GM21717 (cell line): ENCODE measurements at regions not wholly inside any gene's neighbourhood (a gene's known extent, or its start where the extent isn't known, plus 50 kb on each side); places are given as distances from the start of the nearest gene placed in this dataset.
"Not testable (repeated sequence)": the region's sequence is repeated elsewhere in the genome, so short reads cannot be mapped to it uniquely, and the experiment has no call there.

Experiments used
- ATAC-seq: cut with Tn5 transposase; IDR thresholded peaks from one replicate; pipeline ENCODE4 v1.9.1; 2021; ENCODE audit warnings: mild to moderate bottlenecking, moderate library complexity; ENCODE audit not compliant: unreplicated experiment

DNA sequence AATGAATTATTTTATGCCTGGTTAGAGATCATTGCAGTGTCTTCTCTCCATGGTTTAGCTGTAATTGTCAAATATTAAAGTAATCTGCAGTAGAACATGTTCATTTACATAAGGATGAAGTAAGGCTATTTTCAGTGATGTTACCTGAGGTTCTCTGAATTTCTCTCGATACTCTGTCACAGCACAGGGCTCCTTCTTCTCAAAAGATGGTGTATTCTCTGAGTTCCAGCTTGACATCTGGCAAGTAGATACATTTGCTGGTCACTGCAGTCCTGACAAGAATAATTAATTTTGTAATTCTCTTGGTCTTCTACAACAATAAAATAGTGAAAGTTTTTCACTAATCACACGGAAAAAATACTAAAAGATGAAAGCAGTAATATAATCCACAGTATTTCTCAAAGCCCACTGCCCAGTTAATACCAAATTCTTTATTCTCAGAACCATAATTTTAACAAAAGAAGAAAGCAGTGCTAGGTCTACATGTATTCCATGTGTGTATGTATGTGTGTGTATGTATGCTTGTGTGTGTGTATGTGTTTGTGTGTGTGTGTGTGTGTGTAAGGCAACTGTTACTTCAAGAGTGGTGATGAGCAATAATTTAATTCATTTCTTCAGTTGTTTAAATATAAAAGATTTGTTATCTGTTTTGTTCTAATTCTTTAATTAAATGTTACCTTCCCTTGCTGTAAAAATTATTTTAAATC, 1165.5 kb upstream of the SLC39A10 start:
- no peak for ATAC-seq

DNA sequence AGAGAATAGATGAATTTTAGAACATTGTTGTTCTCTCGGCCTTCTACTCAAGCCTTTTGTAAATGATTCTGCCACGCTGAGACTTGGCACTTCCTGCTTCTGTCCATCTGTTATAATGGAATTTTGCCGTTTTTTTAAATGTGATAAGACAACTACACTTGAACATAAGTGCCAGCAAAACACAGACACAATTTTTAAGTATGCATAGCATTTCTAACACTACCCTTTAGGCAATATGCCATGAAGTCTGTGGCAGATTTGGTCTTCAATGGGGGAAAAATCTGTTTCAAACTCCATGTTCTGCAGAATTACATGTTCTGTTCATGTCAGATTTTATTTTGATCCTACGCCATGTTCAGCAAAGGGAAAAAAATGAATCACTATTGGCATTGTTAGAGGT, 1170.7 kb upstream of the SLC39A10 start:
- no peak for ATAC-seq

DNA sequence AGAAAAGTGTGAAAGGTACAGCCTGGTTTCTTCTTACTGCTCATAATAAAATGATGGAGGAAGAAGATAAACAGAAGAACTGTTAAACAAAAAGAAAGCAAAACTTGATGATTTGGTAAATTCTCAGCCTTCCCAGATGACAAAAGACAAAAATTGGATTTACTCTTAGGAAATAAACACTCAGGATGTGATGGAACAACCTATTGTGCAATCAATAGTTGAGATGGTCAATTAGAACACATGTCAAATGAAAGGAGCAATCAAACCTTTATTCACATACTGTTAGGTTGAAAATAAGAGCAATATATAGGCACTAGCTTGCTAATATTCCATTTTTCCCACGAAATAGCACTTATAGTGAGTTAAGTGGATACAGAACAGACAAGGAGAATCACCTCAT, 1174.0 kb upstream of the SLC39A10 start:
- ATAC-seq, result no peak

DNA sequence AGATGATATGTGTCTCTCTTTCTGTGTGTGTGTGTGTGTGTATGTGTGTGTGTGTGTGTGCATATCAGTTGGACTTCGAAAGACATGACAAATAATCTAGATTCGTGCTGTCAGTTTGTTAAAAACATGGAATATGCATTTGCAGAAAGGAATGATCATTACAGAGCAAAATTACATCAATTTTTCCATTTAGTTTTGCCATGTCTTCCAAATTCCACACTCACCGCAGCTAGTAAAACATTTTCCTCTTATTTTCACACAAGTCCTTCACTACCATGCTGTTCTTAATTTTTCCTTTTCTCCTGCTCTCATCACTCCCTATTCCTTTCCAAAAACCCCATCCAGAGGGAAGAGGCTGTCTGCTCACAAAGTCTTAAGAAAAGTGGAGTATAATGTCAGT, 1191.4 kb upstream of the SLC39A10 start:
- ATAC-seq, result no peak

DNA sequence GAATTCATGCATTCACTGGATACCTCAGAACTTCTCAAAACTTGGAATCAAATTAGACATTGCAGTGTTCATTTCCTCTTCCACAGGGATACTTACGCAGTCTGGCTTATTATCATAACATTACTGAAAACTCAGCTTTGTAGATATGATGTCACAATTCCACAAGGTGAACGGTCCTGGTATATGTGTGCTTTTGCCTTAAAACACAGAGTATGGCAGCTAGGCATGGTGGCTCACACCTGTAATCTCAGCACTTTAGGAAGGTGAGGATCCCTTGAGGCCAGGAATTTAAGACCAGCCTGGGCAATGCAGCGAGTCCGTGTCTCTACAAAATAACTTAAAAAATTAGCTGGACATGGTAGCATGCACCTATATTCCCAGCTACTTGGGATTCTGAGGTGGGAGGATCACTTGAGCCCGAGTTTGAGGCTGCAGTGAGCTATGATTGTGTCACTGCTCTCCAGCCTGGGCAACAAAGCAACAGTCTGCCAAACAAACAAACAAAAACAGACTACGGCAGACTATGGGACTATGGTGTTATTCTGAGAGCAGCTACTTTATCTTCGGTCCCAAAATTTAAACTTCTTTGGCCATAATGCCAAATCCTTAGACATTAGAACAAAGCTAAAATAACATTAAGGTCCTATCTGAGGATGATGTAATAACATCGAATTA, 1191.9 kb upstream of the SLC39A10 start:
- ATAC-seq, result no peak

DNA sequence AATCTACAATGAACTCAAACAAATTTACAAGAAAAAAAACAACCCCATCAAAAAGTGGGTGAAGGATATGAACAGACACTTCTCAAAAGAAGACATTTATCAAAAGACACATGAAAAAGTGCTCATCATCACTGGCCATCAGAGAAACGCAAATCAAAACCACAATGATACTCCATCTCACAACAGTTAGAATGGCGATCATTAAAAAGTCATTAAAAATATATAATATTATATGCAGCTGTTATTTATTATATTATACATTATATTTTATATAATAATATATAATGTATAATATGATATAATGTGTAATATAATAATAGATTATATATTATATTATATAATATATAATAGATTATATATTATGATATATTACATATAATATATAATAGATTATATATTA, 1194.1 kb upstream of the SLC39A10 start:
- not testable (repeated sequence) for ATAC-seq

DNA sequence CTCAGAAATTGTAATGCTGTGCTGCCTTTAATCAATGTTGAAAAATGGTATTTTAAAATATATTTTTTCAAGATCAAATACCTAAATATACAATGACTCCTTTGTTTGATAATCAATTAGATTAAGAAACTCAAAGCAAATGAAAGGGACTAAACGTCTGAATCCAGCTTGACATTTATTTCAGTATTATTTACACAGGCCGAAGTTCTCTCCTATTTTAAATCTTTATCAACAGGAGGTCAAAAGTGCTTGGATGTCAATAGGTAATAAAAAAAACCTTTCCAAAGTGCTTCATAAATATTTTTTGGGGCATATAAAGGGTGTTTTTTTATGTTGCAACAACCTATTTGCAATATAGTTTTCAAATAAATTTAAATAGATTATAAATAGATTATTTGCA, 1201.7 kb upstream of the SLC39A10 start:
- no peak for ATAC-seq

DNA sequence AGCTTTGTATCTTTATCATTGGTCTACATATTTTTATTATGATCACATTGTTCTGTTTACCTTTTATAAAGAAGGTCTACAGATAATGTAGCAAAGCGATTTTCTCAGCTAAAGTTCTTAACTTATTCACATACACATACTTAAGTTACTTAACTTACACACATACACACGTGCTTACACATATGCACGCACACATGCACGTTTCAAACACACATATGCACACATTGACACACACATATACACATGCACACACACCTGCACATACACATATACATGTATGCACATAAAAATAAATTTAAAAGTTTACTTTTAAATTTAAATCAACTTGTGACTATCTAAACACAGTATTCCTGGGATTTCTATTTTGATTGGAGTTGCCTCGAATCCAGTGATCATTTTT, 1204.5 kb upstream of the SLC39A10 start:
- no peak for ATAC-seq

DNA sequence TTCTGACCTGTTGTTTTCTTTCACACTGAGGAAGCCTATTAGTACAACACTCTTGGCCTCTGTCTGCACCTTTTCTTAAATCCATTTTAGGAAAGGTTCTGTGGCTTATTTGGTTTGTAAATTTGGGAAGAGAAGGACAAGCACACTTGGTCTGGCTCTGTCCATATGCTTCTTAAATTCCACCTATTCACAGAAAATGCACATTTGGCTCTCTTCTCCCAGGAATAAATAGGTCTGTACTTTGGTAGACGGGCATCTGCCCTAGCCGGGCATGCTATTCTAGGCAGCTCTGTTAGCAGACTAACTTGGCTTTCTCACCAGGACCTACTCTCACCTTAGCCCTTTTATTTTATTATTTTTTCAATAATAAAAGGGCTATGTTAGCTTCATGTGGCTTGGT, 1211.8 kb upstream of the SLC39A10 start:
- no peak for ATAC-seq

DNA sequence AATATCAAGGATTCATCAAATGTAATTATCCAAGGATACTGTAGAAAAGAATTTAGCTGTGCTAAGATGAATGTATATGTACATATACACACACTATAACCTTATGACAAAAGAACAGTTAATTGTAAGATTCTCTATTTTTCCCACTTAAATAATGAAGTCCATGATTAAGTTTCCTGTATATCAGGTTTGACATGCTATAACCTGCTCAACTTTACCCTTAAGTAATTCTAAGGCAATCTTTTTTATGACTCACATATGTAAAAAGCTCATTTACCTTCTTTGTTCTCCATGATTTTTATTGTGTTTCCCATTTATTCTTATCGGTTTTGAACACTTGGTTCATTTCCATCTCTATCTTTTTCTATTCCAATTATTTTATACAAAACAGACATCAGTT, 1213.1 kb upstream of the SLC39A10 start:
- ATAC-seq, result no peak

DNA sequence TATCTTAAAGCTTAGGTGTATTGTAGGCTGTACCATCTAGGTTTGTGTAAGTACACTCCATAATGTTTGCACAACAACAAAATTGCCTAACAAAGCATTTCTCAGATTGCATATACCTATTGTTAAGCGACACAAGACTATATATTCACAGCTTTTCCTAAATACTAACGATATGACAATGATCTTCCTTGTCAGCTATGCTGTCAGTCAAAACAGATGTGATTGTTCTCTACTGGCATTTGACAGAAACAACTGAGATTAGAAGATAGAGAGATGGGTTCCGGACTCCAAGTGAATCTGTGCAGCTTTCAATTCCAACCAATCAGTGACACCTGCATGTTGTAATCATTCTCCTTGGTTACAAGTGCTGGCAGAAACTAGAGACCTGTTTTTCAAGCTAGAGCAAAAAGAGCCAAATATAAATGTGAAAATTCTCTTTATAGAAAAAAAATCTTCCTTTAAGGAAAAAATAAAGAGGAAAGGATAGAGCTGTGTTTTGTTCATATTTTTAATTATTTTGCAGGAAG, 1232.3 kb upstream of the SLC39A10 start:
- no peak for ATAC-seq

DNA sequence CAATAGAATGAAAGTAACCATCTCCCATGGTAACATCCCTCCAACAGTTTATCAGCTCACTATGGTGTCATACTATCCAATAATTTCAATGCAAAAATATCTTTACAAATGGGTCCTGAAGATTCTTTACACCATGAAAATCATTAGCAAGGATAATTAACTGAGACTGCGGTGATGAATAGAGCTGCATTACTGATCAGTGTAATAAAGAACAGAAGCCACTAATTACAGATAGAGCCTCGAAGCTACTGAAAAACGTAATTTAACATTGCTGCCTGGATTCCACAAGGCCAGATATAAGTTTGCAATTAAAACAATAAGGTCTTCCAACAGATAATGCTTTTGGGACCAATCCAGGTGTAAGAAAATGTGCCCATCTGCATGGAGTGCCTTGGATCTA, 1245.8 kb upstream of the SLC39A10 start:
- no peak for ATAC-seq

DNA sequence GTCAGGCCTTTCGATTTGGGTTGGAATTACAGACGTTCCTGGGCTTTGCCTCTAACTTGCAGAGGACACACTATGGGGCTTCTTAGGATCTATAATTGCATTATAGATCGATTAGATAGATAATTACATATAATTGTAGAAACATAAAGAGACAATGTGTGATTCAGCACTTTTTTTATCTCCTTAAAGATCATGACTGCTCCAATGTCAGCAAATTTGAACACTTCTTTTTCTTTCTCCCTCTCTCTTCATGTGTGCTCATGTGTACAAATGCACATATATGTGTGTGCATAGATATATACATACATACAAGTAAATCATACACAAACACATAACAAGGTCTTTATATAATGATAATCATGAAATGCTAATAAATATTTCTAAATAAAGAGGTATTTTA, 1261.2 kb upstream of the SLC39A10 start:
- ATAC-seq, result no peak

DNA sequence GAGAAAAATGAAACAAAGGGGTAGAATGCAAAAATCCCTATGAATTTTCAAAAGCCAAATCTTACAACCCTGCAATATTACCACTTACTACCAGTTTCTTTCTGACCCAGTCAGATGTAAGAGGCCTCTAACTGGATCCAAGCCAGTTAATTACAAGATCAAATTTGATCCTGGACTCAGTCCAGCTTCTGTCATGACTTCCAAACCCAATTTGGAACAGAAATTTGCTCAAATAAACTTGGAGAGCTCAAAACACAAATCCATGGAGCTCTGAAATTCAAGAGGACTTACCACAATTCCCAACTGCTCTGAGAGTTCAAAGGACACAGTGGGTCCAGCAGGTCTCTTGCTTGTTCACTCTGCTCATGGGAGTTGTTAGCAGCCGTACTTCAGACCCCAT, 1271.7 kb upstream of the SLC39A10 start:
- ATAC-seq, result no peak

DNA sequence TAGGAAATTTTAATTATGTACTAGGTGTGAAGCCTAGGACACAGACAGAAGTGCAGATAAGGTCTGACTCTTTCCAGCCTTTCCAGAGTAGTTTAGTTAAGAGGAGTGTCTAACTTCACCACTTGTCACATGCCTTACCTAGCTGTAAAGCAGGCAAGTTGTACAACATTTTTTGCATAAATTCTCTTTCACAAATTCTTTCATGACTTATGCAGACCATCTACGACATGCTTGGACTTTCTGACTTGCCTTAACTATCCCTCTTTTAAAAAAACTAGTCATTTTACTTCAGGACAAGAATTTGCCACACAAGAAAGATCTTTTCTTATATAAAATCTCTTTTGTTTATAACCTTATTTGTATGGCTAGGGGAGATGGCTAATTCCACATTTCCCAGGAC, 1273.6 kb upstream of the SLC39A10 start:
- no peak for ATAC-seq

DNA sequence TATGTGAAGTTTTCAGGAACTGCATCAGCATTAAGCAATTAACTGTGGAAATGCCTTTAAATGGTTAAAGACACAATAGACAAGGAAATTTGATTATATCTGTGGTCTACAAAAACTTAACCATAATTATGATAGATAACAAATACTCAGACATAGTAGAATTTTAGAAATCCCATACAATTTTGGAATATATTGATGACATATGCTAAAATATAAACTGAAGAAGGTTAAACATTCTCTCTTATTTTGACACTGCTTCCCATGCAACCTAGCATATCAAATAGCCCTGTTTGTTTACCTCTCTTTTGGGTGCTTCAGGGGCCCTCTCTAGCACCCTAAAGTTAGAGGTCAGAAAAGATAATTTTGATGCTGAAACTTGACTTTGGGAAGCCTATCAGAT, 1274.8 kb upstream of the SLC39A10 start:
- ATAC-seq, result no peak

DNA sequence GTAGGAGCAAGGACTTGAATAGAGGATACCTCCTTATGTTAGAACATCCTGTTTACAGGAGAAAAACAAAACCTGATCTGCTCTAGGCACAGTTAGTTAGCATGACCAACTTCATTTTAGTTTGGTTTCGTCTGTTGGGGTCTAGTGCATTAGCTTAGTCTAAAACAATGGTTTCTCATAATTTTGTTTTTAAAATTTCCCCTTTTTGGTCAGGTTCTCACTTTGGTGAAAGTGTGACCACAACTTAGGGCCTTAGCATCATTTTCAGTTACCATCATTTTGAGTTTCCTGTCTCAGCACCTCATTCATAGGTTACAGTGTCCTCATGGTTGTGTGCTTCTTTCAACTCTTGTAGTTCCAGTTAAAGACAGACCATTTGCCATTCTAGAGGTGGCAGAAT, 1277.0 kb upstream of the SLC39A10 start:
- ATAC-seq, result peak; percentile 75

DNA sequence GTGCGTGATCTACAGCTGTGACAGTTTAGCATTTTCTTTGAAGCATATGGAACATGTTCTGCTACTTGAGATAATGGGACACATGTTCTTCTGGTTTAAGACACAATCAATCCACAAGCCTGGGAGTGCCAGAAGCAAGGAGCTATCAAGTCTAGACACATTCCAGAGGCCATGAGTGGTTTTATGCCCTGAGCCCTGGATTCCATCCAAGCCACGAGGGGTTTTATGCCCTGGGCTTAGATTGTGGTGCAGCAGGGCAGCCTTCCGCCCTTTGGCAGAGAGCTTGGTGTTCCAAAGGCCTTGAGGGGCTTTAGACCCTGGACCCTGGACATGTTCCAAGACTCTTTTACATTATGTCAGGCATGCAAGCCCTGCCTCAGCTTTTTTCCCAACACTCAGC, 1289.6 kb upstream of the SLC39A10 start:
- ATAC-seq, result not testable (repeated sequence)

DNA sequence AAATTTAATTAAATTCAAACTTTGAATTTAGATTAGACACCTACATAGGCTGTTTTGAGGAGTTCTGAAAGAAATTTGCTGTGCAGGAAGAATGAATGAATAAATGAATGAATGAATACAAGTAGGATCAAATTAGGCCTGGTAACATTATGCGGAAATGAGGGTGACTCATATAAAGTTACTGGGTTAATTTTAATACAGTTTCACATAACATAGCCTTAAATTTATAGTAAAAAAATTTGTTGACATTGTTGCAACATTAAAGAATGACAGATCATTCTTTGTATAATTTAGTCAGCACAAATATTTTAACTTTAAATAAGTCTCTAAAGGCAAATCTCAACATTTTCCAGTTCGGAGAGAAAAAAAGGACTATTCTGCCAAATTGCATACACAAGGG, 1293.1 kb upstream of the SLC39A10 start:
- no peak for ATAC-seq

DNA sequence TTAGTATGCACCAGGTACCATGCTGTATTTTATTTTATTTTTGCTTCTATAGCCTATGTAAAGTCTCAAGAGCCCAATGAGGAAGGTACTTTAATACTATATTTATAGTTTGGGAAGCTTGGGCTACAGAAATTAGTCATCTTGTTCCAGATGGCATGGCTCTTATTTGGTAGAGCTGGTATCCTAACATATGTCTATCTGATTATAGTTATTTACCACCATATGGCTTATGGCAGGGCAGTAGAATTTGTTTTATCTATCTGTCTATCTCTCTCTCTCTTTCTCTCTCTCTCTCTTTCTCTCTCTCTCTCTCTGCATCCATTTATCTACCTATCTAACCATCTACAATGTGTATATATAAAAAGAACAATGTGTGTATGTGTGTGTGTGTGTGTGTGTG, 1293.7 kb upstream of the SLC39A10 start:
- no peak for ATAC-seq

DNA sequence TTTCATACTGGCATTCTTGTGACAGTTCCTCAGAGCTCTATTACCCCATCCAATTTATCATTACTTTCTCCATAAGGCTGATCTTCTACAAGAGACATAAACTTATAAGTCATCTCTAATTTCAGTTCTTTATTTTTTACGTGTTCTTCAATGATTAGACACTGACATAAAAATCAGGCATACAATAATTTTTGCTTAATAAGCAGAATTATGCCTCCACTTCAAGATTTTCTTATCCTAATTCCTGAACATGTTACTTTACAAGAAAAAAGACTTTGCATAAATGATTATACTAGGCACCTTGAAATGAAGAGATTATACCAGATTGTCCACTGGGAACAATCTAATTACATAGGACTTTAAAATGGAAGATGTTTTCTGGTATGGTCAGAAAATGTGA, 1304.5 kb upstream of the SLC39A10 start:
- no peak for ATAC-seq

DNA sequence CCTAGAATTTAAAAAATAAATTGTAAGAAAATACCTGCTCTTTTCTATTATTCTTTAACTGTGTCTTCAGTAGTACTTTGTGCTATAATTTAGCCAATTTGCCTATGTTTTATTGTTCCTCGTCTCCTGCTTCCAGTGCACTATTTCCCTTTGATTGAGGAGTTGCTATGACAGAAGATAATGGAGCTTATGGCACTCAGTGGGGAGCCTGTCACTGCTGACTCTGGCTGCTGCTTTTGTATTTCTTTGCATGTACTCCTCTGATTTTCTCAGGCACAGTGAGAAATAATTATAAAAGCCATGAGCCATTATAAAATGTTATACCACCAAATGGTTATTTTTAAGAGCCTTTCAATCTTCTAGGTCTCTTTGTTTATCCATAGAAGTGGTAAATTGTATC, 1310.8 kb upstream of the SLC39A10 start:
- no peak for ATAC-seq

DNA sequence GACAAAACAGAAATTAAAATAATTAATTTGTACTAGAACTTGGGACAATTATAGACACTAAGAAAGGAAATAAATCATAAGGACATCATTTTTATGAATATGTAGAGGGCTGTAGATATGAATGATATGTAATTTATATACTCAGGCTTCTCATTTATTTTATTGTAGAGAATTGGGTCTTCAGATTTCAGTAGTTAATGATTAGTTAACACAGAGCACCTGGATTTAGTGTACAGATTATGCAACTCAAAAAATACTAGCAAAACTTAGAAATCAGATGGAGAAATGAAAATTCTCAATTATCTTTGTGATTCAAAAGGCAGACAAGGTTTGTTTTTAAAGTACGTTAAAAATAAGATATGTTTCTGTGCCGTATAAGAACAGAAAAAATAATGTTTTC, 1311.7 kb upstream of the SLC39A10 start:
- no peak for ATAC-seq
